Stomach (tissue), 8 donors: ENCODE measurements at regions not wholly inside any gene's neighbourhood (a gene's known extent, or its start where the extent isn't known, plus 50 kb on each side); places are given as distances from the start of the nearest gene placed in this dataset.

ENCODE experiments used
- DNase-seq, 2 donors: peaks; one replicate each; pipeline versions ENCODE4 v3.0.0 to v3.0.0-alpha.2; 2013 to 2019
- H3K27ac ChIP-seq, 5 donors: fragments of 200-600 bp in 4 of 5; sonication (generic) in 4 of 5; one replicate each; pipeline ENCODE4 v1.5.1; 2013 to 2019; ENCODE audit warnings: mild to moderate bottlenecking in 1 of 5, moderate library complexity in 1 of 5
- H3K27me3 ChIP-seq, 3 donors: fragments of 200-600 bp; sonication (generic); one replicate each; pipeline ENCODE4 v1.5.1; 2017 to 2019; ENCODE audit warnings: mixed run types in 1 of 3
- H3K36me3 ChIP-seq, 4 donors: fragments of 200-600 bp; sonication (generic); 1 replicate in 3 of 4; 2 replicates in 1 of 4; pipeline ENCODE4 v1.5.1; 2016 to 2019
- H3K4me1 ChIP-seq, 4 donors: fragments of 200-600 bp; sonication (generic); one replicate each; pipeline ENCODE4 v1.5.1; 2016 to 2019
- H3K4me3 ChIP-seq, 4 donors: fragments of 200-600 bp; sonication (generic) in 3 of 4; one replicate each; pipeline ENCODE4 v1.5.1; 2016 to 2019; ENCODE audit warnings: mild to moderate bottlenecking in 1 of 4
- H3K9me3 ChIP-seq, 4 donors: fragments of 200-600 bp; sonication (generic); one replicate each; pipeline ENCODE4 v1.5.1; 2016 to 2019
- EP300 ChIP-seq: sonication (generic); formaldehyde crosslinking; IDR thresholded peaks from one replicate; pipeline ENCODE4 v1.6.1; 2017; ENCODE audit warnings: antibody characterized with exemption
- POLR2A ChIP-seq, 4 donors: fragments of 450-650 bp; IDR thresholded peaks; one replicate each; pipeline ENCODE4 v1.6.1; 2016; ENCODE audit warnings: antibody characterized with exemption in 4 of 4, control low read depth in 2 of 4, mild to moderate bottlenecking in 1 of 4, moderate library complexity in 1 of 4
- POLR2AphosphoS5 ChIP-seq, 3 donors: sonication (generic); formaldehyde crosslinking; IDR thresholded peaks; one replicate each; pipeline ENCODE4 v1.6.1; 2016; ENCODE audit warnings: antibody characterized with exemption in 3 of 3
- WGBS, 5 donors: extraction: QIAGEN DNeasy Blood & Tissue Kit in 3 of 5; methylation state at CpG; one replicate each; pipeline versions ENCODE4 v1.1.5 to v1.1.7; 2013 to 2018; 5-methylcytosine and 5-hydroxymethylcytosine counted together
- intact Hi-C: fragments of 100-400 bp; cut with DNase I; formaldehyde crosslinking; loops from one replicate; pipeline ENCODE4 v1.15.1; 2023; ENCODE audit warnings: low total_unique reads
- TF ChIP-seq, protein P1 (sequence below), 7 experiments: fragments of 450-650 bp in 4 of 7; fragments of 200-600 bp in 3 of 7; sonication (generic) in 3 of 7; IDR thresholded peaks; one replicate each; pipeline ENCODE4 v1.5.1; 2016 to 2019; ENCODE audit warnings: antibody characterized with exemption in 7 of 7, control low read depth in 2 of 7, mild to moderate bottlenecking in 1 of 7
- donor health status: healthy with polysubstance abuse.
- donor health status: Bipolar disorder and iron deficiency.
- donor health status: healthy.

DNA sequence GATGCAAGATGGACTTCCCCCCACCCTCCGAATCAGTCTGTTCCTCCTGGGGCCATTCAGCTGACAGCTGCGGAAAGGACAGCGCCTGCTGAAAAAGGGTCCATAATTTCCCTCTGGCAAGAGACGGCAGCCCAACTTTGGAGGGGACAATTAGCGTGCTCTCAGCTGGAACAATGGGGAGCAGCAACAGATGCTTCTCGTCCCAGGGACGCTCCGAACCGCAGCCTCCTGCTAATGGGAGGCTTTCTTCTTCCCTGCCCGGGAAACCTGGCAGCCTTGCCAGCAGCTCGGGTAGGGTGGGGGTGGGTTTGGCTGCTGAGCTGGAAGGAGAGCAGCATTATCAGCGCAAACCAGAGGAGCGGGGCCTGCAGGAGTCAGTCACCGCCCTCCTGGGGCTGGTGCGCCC, 500.0 kb upstream of the SALL1 start:
- no peak for TF ChIP-seq POLR2A (IDR thresholded peaks at IDR 0.05)
- TF ChIP-seq, protein P1, sequence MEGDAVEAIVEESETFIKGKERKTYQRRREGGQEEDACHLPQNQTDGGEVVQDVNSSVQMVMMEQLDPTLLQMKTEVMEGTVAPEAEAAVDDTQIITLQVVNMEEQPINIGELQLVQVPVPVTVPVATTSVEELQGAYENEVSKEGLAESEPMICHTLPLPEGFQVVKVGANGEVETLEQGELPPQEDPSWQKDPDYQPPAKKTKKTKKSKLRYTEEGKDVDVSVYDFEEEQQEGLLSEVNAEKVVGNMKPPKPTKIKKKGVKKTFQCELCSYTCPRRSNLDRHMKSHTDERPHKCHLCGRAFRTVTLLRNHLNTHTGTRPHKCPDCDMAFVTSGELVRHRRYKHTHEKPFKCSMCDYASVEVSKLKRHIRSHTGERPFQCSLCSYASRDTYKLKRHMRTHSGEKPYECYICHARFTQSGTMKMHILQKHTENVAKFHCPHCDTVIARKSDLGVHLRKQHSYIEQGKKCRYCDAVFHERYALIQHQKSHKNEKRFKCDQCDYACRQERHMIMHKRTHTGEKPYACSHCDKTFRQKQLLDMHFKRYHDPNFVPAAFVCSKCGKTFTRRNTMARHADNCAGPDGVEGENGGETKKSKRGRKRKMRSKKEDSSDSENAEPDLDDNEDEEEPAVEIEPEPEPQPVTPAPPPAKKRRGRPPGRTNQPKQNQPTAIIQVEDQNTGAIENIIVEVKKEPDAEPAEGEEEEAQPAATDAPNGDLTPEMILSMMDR (IDR thresholded peaks at IDR 0.05): no peak
- no peak for TF ChIP-seq POLR2AphosphoS5 (IDR thresholded peaks at IDR 0.05)
- TF ChIP-seq EP300: no peak
- peak in 1 of 2 donors; percentile 40 for DNase-seq
- H3K9me3 ChIP-seq: peaks cover 0 to 13% (median 3%) of the 10 kb centered on the region in 4 donors
- intact Hi-C loops: no loop called here
- H3K27me3 ChIP-seq: no peaks in the 10 kb centered on the region
- no peaks in the 10 kb centered on the region for H3K36me3 ChIP-seq
- H3K4me1 ChIP-seq: no peaks in the 10 kb centered on the region
- 16 to 35% (median 20%) methylated on average over 11 to 15 of the region's 15 CpGs for WGBS, 5 donors
- H3K4me3 ChIP-seq: no peak overlapping the region
- no peak overlapping the region for H3K27ac ChIP-seq

- intact Hi-C loops: no loop called here
Observed at GRCh38 chr16:51649631-51650030, 498.6 kb upstream of the SALL1 start.

GRCh38 chr16:51648526-51648925, 497.5 kb upstream of the SALL1 start:
- TF ChIP-seq, protein P1 (IDR thresholded peaks at IDR 0.05): no peak
- no peaks in the 10 kb centered on the region for H3K4me1 ChIP-seq
- no peaks in the 10 kb centered on the region for H3K27me3 ChIP-seq
- WGBS, 5 donors: 63 to 81% (median 76%) methylated on average over 2 of the region's 2 CpGs
- H3K27ac ChIP-seq: no peak overlapping the region
- no peaks in the 10 kb centered on the region for H3K36me3 ChIP-seq
- no peak for DNase-seq
- peaks cover 0 to 9% (median 3%) of the 10 kb centered on the region in 4 donors for H3K9me3 ChIP-seq
- no peak overlapping the region for H3K4me3 ChIP-seq
- intact Hi-C loops: no loop called here

More at GRCh38 chr16:51649631-51650030, 498.6 kb upstream of the SALL1 start:
- H3K4me3 ChIP-seq: no peak overlapping the region
- H3K4me1 ChIP-seq: no peaks in the 10 kb centered on the region
- DNase-seq: no peak
- no peaks in the 10 kb centered on the region for H3K27me3 ChIP-seq
- H3K36me3 ChIP-seq: no peaks in the 10 kb centered on the region
- WGBS, 5 donors: 79 to 85% (median 84%) methylated on average over 5 of the region's 5 CpGs
- H3K9me3 ChIP-seq: peaks cover 0 to 9% (median 3%) of the 10 kb centered on the region in 4 donors
- TF ChIP-seq POLR2AphosphoS5 (IDR thresholded peaks at IDR 0.05): no peak
- TF ChIP-seq, protein P1 (IDR thresholded peaks at IDR 0.05): no peak
- TF ChIP-seq POLR2A (IDR thresholded peaks at IDR 0.05): no peak
- TF ChIP-seq EP300: no peak
- no peak overlapping the region for H3K27ac ChIP-seq

GRCh38 chr16:51641191-51641765, 490.2 kb upstream of the SALL1 start:
- 77 to 92% (median 84%) methylated on average over 3 of the region's 3 CpGs for WGBS, 5 donors

More at GRCh38 chr16:51641191-51641765, 490.2 kb upstream of the SALL1 start:
- no peak overlapping the region for H3K4me3 ChIP-seq
- no peak overlapping the region for H3K27ac ChIP-seq
- intact Hi-C loops: no loop called here
- no peak for DNase-seq
- H3K36me3 ChIP-seq: no peaks in the 10 kb centered on the region
- no peaks in the 10 kb centered on the region for H3K4me1 ChIP-seq
- H3K9me3 ChIP-seq: no peaks in the 10 kb centered on the region
- TF ChIP-seq, protein P1 (IDR thresholded peaks at IDR 0.05): no peak
- TF ChIP-seq EP300 (no peak), POLR2A (IDR thresholded peaks at IDR 0.05) (no peak), POLR2AphosphoS5 (IDR thresholded peaks at IDR 0.05) (no peak)
- H3K27me3 ChIP-seq: peaks cover 0 to 17% (median 0%) of the 10 kb centered on the region in 3 donors
